ENCODE measurements at regions not wholly inside any gene's neighbourhood (a gene's known extent, or its start where the extent isn't known, plus 50 kb on each side); places are given as distances from the start of the nearest gene placed in this dataset.

- DNase-seq (ENCODE audit: low read depth, low spot score), result no peak
- dilution Hi-C loops (cut with MboI; ENCODE audit: extremely low pct_ligation_motif_present, low sequenced_read_pairs), result no loop called here
These were observed 177.3 kb upstream of the GOLIM4 start for GRCh38 chr3:168273036-168273435.

DNA sequence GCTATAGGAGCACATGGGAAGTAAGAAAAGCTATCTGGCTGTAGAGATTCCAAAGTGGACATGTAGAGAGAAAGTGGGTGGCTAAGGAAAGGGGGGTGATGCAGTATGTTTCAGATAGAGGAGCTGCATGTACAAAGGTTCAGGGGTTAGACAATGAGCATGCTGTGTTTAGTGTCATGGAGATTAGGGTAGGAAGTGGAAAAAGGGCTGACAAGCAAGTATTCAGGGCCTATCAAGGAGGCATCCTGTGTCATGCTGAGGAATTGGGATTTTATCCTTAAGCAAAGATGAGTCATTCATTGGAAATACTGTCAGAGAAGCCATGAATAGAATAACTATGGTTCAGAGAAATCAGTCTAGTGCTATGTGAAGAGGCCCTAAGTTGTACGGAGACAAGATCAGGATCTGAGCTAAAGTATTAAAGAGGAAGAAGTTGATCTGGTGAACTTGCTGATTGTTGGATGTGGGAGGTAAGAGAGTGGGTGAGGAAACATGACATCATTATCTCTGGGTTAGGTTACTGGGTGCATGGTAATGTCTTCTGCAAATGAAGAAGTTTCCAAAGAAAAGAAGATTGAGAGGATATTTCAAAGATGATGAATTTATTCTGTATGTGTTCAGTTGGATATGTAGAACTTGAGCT is 176.7 kb upstream of the GOLIM4 start:
- no peak overlapping the region for H3K27ac ChIP-seq (ENCODE audit: control insufficient read depth, insufficient read depth, low read length)
- H2AFZ ChIP-seq (ENCODE audit: control insufficient read depth, low read length), result no peak overlapping the region
- TF ChIP-seq EZH2 (IDR thresholded peaks at IDR 0.05; ENCODE audit: low read length) (no peak), CTCF (optimal IDR thresholded peaks at IDR 0.05 in 1 of 3, IDR thresholded peaks at IDR 0.05 in 1 of 3, conservative IDR thresholded peaks at IDR 0.05 in 1 of 3; ENCODE audit: extremely low read depth in 1 of 3, insufficient read depth in 2 of 3, low read length in 3 of 3) (no peak)
- no peaks in the 10 kb centered on the region for H3K9me1 ChIP-seq (ENCODE audit: control insufficient read depth, extremely low read depth, insufficient read depth, low read length)
- H3K36me3 ChIP-seq (ENCODE audit: control insufficient read depth in 2 of 2, extremely low read depth in 1 of 2, insufficient read depth in 2 of 2, low read length in 2 of 2), result no peaks in the 10 kb centered on the region
- DNase-seq (ENCODE audit: low read depth, low spot score) (no peak), FAIRE-seq (no peak)
- no peak overlapping the region for H3K4me3 ChIP-seq (ENCODE audit: control insufficient read depth in 2 of 3, extremely low read depth in 1 of 3, insufficient read depth in 2 of 3, low read depth in 1 of 3, low read length in 3 of 3)
- no peak overlapping the region for H3K4me2 ChIP-seq (ENCODE audit: control insufficient read depth, extremely low read depth, insufficient read depth, low read depth, low read length)
- H3K9me3 ChIP-seq (ENCODE audit: control insufficient read depth, low read depth, low read length), result no peaks in the 10 kb centered on the region
- H3K4me1 ChIP-seq (ENCODE audit: control insufficient read depth, extremely low read depth, insufficient read depth, low read length), result no peaks in the 10 kb centered on the region
- dilution Hi-C loops (cut with MboI; ENCODE audit: extremely low pct_ligation_motif_present, low sequenced_read_pairs), result no loop called here
- no peaks in the 10 kb centered on the region for H3K79me2 ChIP-seq (ENCODE audit: control insufficient read depth, insufficient read depth, low read length)
- no peak overlapping the region for H3K9ac ChIP-seq (ENCODE audit: control insufficient read depth, extremely low read depth, insufficient read depth, low read length)
- no peaks in the 10 kb centered on the region for H3K27me3 ChIP-seq (ENCODE audit: control insufficient read depth, extremely low read depth, insufficient read depth, low read length)
- H4K20me1 ChIP-seq (ENCODE audit: control insufficient read depth, extremely low read depth, insufficient read depth, low read length), result no peaks in the 10 kb centered on the region

More at GRCh38 chr3:168273036-168273435, 177.3 kb upstream of the GOLIM4 start:
- no peaks in the 10 kb centered on the region for H3K79me2 ChIP-seq (ENCODE audit: control insufficient read depth, insufficient read depth, low read length)
- TF ChIP-seq EZH2 (IDR thresholded peaks at IDR 0.05; ENCODE audit: low read length) (no peak), CTCF (optimal IDR thresholded peaks at IDR 0.05 in 1 of 3, IDR thresholded peaks at IDR 0.05 in 1 of 3, conservative IDR thresholded peaks at IDR 0.05 in 1 of 3; ENCODE audit: extremely low read depth in 1 of 3, insufficient read depth in 2 of 3, low read length in 3 of 3) (no peak)
- no peaks in the 10 kb centered on the region for H3K9me1 ChIP-seq (ENCODE audit: control insufficient read depth, extremely low read depth, insufficient read depth, low read length)
- no peaks in the 10 kb centered on the region for H3K36me3 ChIP-seq (ENCODE audit: control insufficient read depth in 2 of 2, extremely low read depth in 1 of 2, insufficient read depth in 2 of 2, low read length in 2 of 2)
- no peak overlapping the region for H3K9ac ChIP-seq (ENCODE audit: control insufficient read depth, extremely low read depth, insufficient read depth, low read length)
- H3K27me3 ChIP-seq (ENCODE audit: control insufficient read depth, extremely low read depth, insufficient read depth, low read length), result no peaks in the 10 kb centered on the region
- FAIRE-seq, result no peak
- H3K9me3 ChIP-seq (ENCODE audit: control insufficient read depth, low read depth, low read length), result no peaks in the 10 kb centered on the region
- no peaks in the 10 kb centered on the region for H3K4me1 ChIP-seq (ENCODE audit: control insufficient read depth, extremely low read depth, insufficient read depth, low read length)
- H2AFZ ChIP-seq (ENCODE audit: control insufficient read depth, low read length), result no peak overlapping the region
- no peak overlapping the region for H3K4me2 ChIP-seq (ENCODE audit: control insufficient read depth, extremely low read depth, insufficient read depth, low read depth, low read length)
- H4K20me1 ChIP-seq (ENCODE audit: control insufficient read depth, extremely low read depth, insufficient read depth, low read length), result no peaks in the 10 kb centered on the region
- H3K4me3 ChIP-seq (ENCODE audit: control insufficient read depth in 2 of 3, extremely low read depth in 1 of 3, insufficient read depth in 2 of 3, low read depth in 1 of 3, low read length in 3 of 3), result no peak overlapping the region
- H3K27ac ChIP-seq (ENCODE audit: control insufficient read depth, insufficient read depth, low read length), result no peak overlapping the region

All from keratinocyte (primary cell).